GM12874 (cell line): ENCODE measurements at regions not wholly inside any gene's neighbourhood (a gene's known extent, or its start where the extent isn't known, plus 50 kb on each side); places are given as distances from the start of the nearest gene placed in this dataset.

Source experiments
- TF ChIP-seq, protein P1 (sequence below): IDR thresholded peaks from 2 replicates; pipeline ENCODE4 v1.5.1; 2011; ENCODE audit warnings: low read depth, mild to moderate bottlenecking, control low read depth, low read length, moderate library complexity; ENCODE audit not compliant: insufficient read depth

- TF ChIP-seq, protein P1, sequence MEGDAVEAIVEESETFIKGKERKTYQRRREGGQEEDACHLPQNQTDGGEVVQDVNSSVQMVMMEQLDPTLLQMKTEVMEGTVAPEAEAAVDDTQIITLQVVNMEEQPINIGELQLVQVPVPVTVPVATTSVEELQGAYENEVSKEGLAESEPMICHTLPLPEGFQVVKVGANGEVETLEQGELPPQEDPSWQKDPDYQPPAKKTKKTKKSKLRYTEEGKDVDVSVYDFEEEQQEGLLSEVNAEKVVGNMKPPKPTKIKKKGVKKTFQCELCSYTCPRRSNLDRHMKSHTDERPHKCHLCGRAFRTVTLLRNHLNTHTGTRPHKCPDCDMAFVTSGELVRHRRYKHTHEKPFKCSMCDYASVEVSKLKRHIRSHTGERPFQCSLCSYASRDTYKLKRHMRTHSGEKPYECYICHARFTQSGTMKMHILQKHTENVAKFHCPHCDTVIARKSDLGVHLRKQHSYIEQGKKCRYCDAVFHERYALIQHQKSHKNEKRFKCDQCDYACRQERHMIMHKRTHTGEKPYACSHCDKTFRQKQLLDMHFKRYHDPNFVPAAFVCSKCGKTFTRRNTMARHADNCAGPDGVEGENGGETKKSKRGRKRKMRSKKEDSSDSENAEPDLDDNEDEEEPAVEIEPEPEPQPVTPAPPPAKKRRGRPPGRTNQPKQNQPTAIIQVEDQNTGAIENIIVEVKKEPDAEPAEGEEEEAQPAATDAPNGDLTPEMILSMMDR: no peak
Observed at GRCh38 chr1:13990939-13991338, 291.0 kb downstream of the PRDM2 start.

DNA sequence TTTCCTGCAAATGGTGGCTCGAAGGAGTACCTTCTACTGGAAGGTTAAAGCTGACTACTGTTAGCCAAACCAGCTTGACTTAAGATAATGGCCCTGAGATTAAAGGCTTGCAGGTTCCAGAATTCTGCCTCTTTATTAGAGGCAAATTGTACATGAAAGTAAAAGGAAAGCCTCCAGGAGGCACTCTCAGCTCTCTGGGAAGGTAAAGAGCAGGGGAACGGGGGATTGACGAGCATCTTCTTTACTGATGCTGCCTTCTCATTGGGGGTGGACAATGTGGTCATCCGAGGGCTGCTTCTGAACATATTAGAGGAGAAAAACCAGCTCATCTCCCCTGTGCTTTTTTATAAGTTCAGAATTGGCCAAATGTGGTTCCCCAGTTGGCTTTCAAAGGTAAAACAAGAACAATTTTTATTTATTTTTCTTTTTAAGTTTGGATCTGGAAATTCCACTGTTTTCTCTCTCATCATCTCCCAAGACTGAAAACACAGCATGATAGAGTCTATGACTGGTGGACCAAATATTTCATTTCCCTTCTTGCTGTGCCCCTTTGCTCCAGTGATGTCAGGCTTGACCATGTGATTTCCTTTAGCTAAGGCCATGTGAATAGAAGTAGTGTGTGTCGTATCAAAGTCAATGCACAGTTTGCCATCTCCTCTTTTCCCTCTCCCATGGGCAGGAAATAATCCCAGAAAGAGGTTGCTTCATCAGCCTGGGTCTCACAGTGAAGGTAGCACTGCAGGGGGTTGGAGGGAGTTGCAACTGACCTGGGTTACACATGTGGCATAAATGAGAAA lies 292.7 kb downstream of the PRDM2 start:
- TF ChIP-seq, protein P1: no peak

DNA sequence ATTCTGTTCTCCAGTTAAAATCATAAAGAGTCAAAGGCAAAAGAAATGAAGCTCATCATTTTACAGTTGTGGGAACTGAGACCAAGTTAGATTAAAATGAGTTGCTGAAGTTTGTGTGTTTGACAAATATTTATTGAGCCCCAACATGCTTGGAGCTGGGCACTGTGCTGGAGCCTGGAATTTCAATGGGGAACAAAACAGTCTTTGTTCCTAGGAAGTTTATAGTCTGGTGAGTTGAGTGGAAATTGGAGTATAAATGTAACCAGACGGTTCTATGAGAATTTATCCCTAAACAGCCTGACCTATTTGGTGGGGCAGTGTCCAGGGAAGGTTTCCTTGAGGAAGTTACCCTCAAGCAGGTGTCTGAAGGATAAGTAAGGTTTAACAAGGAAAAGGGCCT lies 294.4 kb downstream of the PRDM2 start:
- TF ChIP-seq, protein P1: no peak

DNA sequence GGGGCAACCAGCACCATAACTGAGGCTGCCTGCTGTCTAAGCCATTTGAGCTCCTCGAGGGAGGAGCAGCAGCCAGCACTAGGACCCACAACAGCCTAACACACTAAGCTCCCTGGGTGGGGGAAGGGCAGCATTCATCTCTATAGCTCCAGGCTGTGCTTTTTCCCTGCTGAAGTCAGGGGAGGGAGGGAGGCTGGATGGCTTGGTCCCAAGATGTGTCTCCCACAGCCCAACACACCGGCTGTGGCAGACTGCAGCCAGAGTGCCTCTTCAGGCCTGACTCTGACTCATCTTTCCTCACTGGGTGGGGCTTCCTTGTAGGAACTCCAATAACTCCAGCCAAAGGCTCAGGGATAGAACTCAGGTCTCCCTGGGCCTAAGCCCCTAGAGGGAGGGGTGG lies 296.3 kb downstream of the PRDM2 start:
- TF ChIP-seq, protein P1: no peak

GRCh38 chr1:14003552-14003951 lies 303.6 kb downstream of the PRDM2 start:
- TF ChIP-seq, protein P1: no peak

DNA sequence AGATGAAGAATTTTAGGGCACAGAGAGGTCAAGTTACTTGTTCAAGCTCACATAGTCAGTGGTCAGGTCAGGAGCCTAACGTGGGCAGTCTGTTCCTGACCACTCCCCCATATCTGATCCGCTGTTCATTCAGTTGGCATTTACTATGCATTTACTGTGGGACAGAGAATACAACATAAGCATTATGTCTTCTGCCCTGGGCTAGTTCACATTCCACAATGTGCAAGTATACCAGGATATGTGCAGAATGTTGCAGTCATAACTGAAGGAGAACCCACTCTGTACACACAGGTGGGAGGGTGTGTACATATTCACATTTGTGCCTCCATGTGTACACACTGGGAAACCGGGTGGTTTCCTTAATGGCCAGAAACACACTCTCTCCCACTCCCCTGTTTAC lies 309.6 kb downstream of the PRDM2 start:
- TF ChIP-seq, protein P1: no peak

DNA sequence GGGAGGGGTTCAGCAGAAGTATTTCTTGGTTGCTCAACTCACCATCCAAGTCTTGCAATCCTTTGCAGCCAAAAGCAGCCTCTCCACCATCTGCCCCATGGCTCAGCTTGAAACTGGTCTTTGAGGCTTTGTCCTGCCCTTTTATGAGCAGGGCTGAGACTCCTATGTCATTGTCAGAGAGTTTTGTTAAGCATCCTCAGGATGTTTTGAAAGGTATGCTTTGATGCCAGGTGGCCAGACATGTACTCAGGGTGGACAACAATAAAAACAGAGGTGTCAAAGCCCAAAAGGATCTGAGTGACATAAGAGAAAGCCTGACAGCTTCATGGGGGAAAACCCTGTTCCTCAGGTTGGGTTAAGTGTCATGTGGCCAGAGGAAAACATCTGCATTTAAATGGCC lies 310.5 kb downstream of the PRDM2 start:
- TF ChIP-seq, protein P1: no peak

- TF ChIP-seq, protein P1: no peak
Observed at GRCh38 chr1:14011132-14011531, 311.1 kb downstream of the PRDM2 start.
